Transverse colon (tissue), 4 donors: ENCODE measurements at regions not wholly inside any gene's neighbourhood (a gene's known extent, or its start where the extent isn't known, plus 50 kb on each side); places are given as distances from the start of the nearest gene placed in this dataset.

Source experiments
- DNase-seq: peaks from one replicate; pipeline ENCODE4 v3.0.0-alpha.2; 2019
- H3K27ac ChIP-seq, 4 donors: fragments of 200-600 bp; sonication (generic); 2 replicates each; pipeline ENCODE4 v1.5.1; 2016 to 2018; ENCODE audit warnings: inconsistent platforms in 4 of 4
- H3K27me3 ChIP-seq: fragments of 200-600 bp; sonication (generic); 2 replicates; pipeline ENCODE4 v1.5.1; 2017; ENCODE audit warnings: inconsistent platforms
- H3K36me3 ChIP-seq, 4 donors: fragments of 200-600 bp; sonication (generic); 2 replicates each; pipeline ENCODE4 v1.5.1; 2017 to 2019; ENCODE audit warnings: inconsistent platforms in 4 of 4
- H3K4me1 ChIP-seq, 4 donors: fragments of 200-600 bp; sonication (generic); 2 replicates each; pipeline ENCODE4 v1.5.1; 2017 to 2020; ENCODE audit warnings: inconsistent platforms in 4 of 4
- H3K4me3 ChIP-seq, 4 donors: fragments of 200-600 bp; sonication (generic); 1 replicate in 1 of 4; 2 replicates in 3 of 4; pipeline versions ENCODE4 v1.5.1 to v1.6.1; 2017 to 2019; ENCODE audit warnings: inconsistent platforms in 4 of 4
- H3K9me3 ChIP-seq, 2 donors: fragments of 200-600 bp; sonication (generic); 2 replicates each; pipeline ENCODE4 v1.5.1; 2017 to 2019; ENCODE audit warnings: inconsistent platforms in 2 of 2
- EP300 ChIP-seq: sonication (generic); formaldehyde crosslinking; IDR thresholded peaks from one replicate; pipeline ENCODE4 v1.6.1; 2017; ENCODE audit warnings: antibody characterized with exemption, low read depth
- POLR2A ChIP-seq: fragments of 450-650 bp; IDR thresholded peaks from one replicate; pipeline ENCODE4 v1.6.1; 2016; ENCODE audit warnings: antibody characterized with exemption, mild to moderate bottlenecking, moderate library complexity
- POLR2AphosphoS5 ChIP-seq, 3 donors: sonication (generic); formaldehyde crosslinking; IDR thresholded peaks; one replicate each; pipeline ENCODE4 v1.6.1; 2016; ENCODE audit warnings: antibody characterized with exemption in 3 of 3
- WGBS, 2 donors: methylation state at CpG; one replicate each; pipeline ENCODE4 v1.1.5; 2018; ENCODE audit warnings: low coverage in 1 of 2; 5-methylcytosine and 5-hydroxymethylcytosine counted together
- in situ Hi-C, 4 donors: fragments of 200-750 bp; cut with MboI; loops; one replicate each; pipeline versions ENCODE4 v1.15.0 to v1.15.1; 2017; ENCODE audit warnings: low sequenced_read_pairs in 3 of 4, low pct_ligation_motif_present in 1 of 4, low pct_unique_long_range_greater_than_20kb in 1 of 4
- intact Hi-C: fragments of 100-400 bp; cut with DNase I; formaldehyde crosslinking; loops from one replicate; pipeline ENCODE4 v1.15.1; 2023; ENCODE audit warnings: low total_unique reads
- TF ChIP-seq, protein P1 (sequence below), 5 experiments: fragments of 200-600 bp in 3 of 5; fragments of 450-650 bp in 2 of 5; sonication (generic) in 3 of 5; IDR thresholded peaks; 1 replicate in 2 of 5; 2 replicates in 3 of 5; pipeline ENCODE4 v1.5.1; 2016 to 2017; ENCODE audit warnings: antibody characterized with exemption in 5 of 5, inconsistent platforms in 3 of 5, mild to moderate bottlenecking in 2 of 5, moderate library complexity in 1 of 5

DNA sequence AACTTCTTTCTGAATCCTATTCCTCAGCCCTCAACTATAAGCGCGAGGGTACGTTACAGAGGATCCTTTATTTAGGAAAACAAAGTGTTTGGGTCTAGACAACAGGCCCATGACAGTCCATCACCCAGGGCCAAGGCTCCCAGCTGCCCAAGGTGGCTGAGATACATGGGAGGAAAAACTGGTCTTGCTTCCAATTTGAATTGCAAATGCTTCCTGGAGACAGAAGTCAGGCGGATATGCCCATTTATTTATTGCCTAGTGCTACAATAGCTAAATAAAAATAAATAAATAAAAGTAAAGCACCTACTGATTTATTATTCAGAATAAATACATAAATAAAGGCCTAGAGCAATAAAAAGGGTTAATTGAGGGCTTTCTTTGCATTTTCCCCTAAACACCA lies 248.7 kb downstream of the DHX15 start:
- H3K36me3 ChIP-seq, result no peaks in the 10 kb centered on the region
- no peak for DNase-seq
- no peaks in the 10 kb centered on the region for H3K27me3 ChIP-seq
- 90 to 93% methylated on average over 4 of the region's 4 CpGs for WGBS, 2 donors
- H3K27ac ChIP-seq, result no peak overlapping the region
- H3K4me3 ChIP-seq, result no peak overlapping the region
- H3K4me1 ChIP-seq, result no peaks in the 10 kb centered on the region
- in situ Hi-C loops (no loop called here), intact Hi-C loops (no loop called here)
- TF ChIP-seq, protein P1, sequence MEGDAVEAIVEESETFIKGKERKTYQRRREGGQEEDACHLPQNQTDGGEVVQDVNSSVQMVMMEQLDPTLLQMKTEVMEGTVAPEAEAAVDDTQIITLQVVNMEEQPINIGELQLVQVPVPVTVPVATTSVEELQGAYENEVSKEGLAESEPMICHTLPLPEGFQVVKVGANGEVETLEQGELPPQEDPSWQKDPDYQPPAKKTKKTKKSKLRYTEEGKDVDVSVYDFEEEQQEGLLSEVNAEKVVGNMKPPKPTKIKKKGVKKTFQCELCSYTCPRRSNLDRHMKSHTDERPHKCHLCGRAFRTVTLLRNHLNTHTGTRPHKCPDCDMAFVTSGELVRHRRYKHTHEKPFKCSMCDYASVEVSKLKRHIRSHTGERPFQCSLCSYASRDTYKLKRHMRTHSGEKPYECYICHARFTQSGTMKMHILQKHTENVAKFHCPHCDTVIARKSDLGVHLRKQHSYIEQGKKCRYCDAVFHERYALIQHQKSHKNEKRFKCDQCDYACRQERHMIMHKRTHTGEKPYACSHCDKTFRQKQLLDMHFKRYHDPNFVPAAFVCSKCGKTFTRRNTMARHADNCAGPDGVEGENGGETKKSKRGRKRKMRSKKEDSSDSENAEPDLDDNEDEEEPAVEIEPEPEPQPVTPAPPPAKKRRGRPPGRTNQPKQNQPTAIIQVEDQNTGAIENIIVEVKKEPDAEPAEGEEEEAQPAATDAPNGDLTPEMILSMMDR (IDR thresholded peaks at IDR 0.05), result no peak
- no peak for TF ChIP-seq POLR2AphosphoS5 (IDR thresholded peaks at IDR 0.05)
- no peak for TF ChIP-seq EP300
- TF ChIP-seq POLR2A, result no peak
- H3K9me3 ChIP-seq, result no peaks in the 10 kb centered on the region

DNA sequence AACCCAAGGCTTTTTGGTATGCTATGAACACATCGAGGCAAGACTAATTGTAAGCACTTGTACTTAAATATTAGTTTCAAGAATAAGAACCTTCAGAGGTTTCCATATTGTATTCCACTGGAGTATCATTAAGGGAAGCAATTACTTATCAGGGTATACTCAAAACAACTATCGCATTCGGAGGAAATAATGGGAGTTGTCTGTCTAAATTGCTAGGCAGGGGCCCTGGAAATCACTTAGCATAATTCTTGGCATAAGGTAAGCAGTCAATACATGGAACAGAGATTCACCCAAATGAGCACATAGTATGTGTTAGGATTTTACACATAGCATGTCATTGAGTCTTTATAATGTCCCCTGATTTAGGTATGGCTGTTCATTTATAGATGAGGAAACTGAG lies 249.4 kb downstream of the DHX15 start:
- WGBS, 2 donors, result 88 to 89% methylated on average over 3 of the region's 3 CpGs
- in situ Hi-C loops, result no loop called here

DNA sequence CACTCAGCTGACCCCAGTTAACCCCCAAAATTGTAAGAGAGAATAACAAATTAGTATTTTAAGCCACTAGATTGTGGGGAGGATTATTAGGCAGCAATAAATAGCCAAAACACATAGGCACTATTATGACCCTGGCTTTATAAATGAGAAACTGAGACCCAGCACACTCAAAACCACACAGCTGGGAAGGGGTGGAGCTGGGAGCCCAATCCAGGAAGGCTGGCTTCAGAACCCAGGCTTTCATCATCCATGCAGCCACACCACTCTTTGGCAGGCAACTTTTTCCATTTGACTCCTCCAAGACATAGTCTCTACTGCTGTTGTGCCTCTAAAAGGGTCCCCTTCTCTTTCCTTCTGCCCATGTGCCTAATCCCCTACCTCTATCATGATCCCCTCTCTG lies 253.8 kb downstream of the DHX15 start:
- H3K4me3 ChIP-seq, result no peak overlapping the region
- no peaks in the 10 kb centered on the region for H3K4me1 ChIP-seq
- TF ChIP-seq EP300 (no peak), POLR2AphosphoS5 (IDR thresholded peaks at IDR 0.05) (no peak), POLR2A (no peak)
- TF ChIP-seq, protein P1 (IDR thresholded peaks at IDR 0.05), result no peak
- no peaks in the 10 kb centered on the region for H3K36me3 ChIP-seq
- no peaks in the 10 kb centered on the region for H3K9me3 ChIP-seq
- in situ Hi-C loops, result no loop called here
- intact Hi-C loops, result no loop called here
- H3K27me3 ChIP-seq, result no peaks in the 10 kb centered on the region
- H3K27ac ChIP-seq, result no peak overlapping the region
- DNase-seq, result no peak

More for the DNA sequence above, 249.4 kb downstream of the DHX15 start:
- no peak overlapping the region for H3K4me3 ChIP-seq
- H3K36me3 ChIP-seq, result no peaks in the 10 kb centered on the region
- intact Hi-C loops, result no loop called here
- TF ChIP-seq POLR2A (no peak), POLR2AphosphoS5 (IDR thresholded peaks at IDR 0.05) (no peak), EP300 (no peak)
- TF ChIP-seq, protein P1 (IDR thresholded peaks at IDR 0.05), result no peak
- no peaks in the 10 kb centered on the region for H3K9me3 ChIP-seq
- no peak overlapping the region for H3K27ac ChIP-seq
- no peak for DNase-seq
- H3K4me1 ChIP-seq, result no peaks in the 10 kb centered on the region
- no peaks in the 10 kb centered on the region for H3K27me3 ChIP-seq

DNA sequence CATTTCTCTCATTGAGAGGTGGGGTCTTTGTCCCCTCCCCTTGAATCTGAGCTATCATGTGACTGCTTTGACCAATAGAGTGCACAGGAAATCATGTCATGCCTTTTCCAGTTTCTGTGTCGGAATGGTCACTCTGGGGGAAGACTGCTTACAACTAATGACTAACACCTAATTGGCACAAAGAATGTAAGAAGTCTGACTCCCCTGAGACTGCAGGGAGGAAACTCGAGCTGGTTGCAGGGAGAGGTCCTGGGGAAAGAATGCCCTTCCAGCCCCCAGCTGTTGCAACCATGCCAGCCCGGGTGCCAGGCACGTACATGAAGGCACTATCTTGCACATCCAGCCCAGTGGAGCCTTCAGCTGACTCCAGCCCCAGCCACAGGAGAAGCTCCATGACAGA lies 254.2 kb downstream of the DHX15 start:
- intact Hi-C loops, result no loop called here
- Histone ChIP-seq H3K9me3 (no peaks in the 10 kb centered on the region), H3K27me3 (no peaks in the 10 kb centered on the region), H3K27ac (no peak overlapping the region), H3K4me1 (no peaks in the 10 kb centered on the region), H3K36me3 (no peaks in the 10 kb centered on the region), H3K4me3 (no peak overlapping the region)
- TF ChIP-seq EP300 (no peak), POLR2A (no peak), POLR2AphosphoS5 (IDR thresholded peaks at IDR 0.05) (no peak)
- 64% methylated on average over 4 of the region's 4 CpGs; no CpG with 5 or more reads in 1 of the 2 donors for WGBS, 2 donors
- in situ Hi-C loops, result no loop called here
- DNase-seq, result no peak

DNA sequence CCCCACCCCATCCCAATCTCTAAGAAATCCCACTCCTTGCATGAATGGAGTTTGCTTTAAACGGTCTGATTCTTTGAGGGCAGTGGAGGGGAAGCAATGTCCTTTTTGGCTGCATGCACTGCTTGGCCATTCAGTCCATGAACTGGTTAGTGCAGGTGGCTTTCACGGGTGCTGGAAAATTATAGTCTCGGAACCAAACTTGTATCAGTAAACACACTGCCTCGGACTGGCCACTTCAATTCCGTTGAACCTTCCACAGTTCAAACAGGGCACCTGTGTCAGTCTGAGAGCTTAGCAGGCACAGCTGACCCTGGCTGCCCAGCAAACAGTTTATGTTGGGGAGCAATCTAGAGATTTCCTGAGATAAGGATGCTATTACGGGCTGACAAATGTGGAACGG lies 255.6 kb downstream of the DHX15 start:
- TF ChIP-seq EP300 (no peak), POLR2A (no peak), POLR2AphosphoS5 (IDR thresholded peaks at IDR 0.05) (no peak)
- TF ChIP-seq, protein P1 (IDR thresholded peaks at IDR 0.05), result no peak
- intact Hi-C loops, result loop anchor here (5.0 kb wide), 1 partner anchor 404 kb away; no protein-coding TSS in a partner anchor
- Histone ChIP-seq H3K9me3 (no peaks in the 10 kb centered on the region), H3K36me3 (no peaks in the 10 kb centered on the region), H3K4me3 (no peak overlapping the region), H3K4me1 (no peaks in the 10 kb centered on the region), H3K27ac (no peak overlapping the region), H3K27me3 (no peaks in the 10 kb centered on the region)
- DNase-seq, result no peak
- in situ Hi-C loops, result no loop called here
- WGBS, 2 donors, result 62% methylated on average over 7 of the region's 7 CpGs; no CpG with 5 or more reads in 1 of the 2 donors
